ENCODE measurements at regions not wholly inside any gene's neighbourhood (a gene's known extent, or its start where the extent isn't known, plus 50 kb on each side); places are given as distances from the start of the nearest gene placed in this dataset.

GRCh38 chr20:43320536-43320935 lies 130.8 kb upstream of the PTPRT start:
- Histone ChIP-seq H3K36me3 (ENCODE audit: control insufficient read depth, insufficient read depth, low read length) (no peaks in the 10 kb centered on the region), H3K9me3 (ENCODE audit: control insufficient read depth, low read length) (no peaks in the 10 kb centered on the region), H3K4me1 (ENCODE audit: control insufficient read depth, insufficient read depth, low read length, poor library complexity, severe bottlenecking) (no peaks in the 10 kb centered on the region), H3K27ac (ENCODE audit: low read depth, low read length, severe bottlenecking) (no peak overlapping the region), H3K4me3 (ENCODE audit: extremely low read depth, insufficient read depth, low read length, poor library complexity, severe bottlenecking) (no peak overlapping the region)
- 88 to 100% methylated on average over 2 of the region's 3 CpGs for WGBS, 2 experiments (ENCODE audit: insufficient coverage in 2 of 2)

- H3K4me1 ChIP-seq (ENCODE audit: control insufficient read depth, insufficient read depth, low read length, poor library complexity, severe bottlenecking) = no peaks in the 10 kb centered on the region
- no peaks in the 10 kb centered on the region for H3K9me3 ChIP-seq (ENCODE audit: control insufficient read depth, low read length)
- no peak overlapping the region for H3K4me3 ChIP-seq (ENCODE audit: extremely low read depth, insufficient read depth, low read length, poor library complexity, severe bottlenecking)
- H3K36me3 ChIP-seq (ENCODE audit: control insufficient read depth, insufficient read depth, low read length) = no peaks in the 10 kb centered on the region
- H3K27ac ChIP-seq (ENCODE audit: low read depth, low read length, severe bottlenecking) = no peak overlapping the region
- 64 to 81% methylated on average over 2 to 4 of the region's 5 CpGs for WGBS, 2 experiments (ENCODE audit: insufficient coverage in 2 of 2)
These were observed 129.1 kb upstream of the PTPRT start for GRCh38 chr20:43318755-43319297.

- Histone ChIP-seq H3K36me3 (ENCODE audit: control insufficient read depth, insufficient read depth, low read length) (no peaks in the 10 kb centered on the region), H3K27ac (ENCODE audit: low read depth, low read length, severe bottlenecking) (no peak overlapping the region), H3K4me1 (ENCODE audit: control insufficient read depth, insufficient read depth, low read length, poor library complexity, severe bottlenecking) (no peaks in the 10 kb centered on the region), H3K4me3 (ENCODE audit: extremely low read depth, insufficient read depth, low read length, poor library complexity, severe bottlenecking) (no peak overlapping the region), H3K9me3 (ENCODE audit: control insufficient read depth, low read length) (no peaks in the 10 kb centered on the region)
- WGBS, 2 experiments (ENCODE audit: insufficient coverage in 2 of 2) = 90% methylated on average over 2 of the region's 3 CpGs
These were observed 126.6 kb upstream of the PTPRT start for GRCh38 chr20:43316271-43316670.

- no peaks in the 10 kb centered on the region for H3K9me3 ChIP-seq (ENCODE audit: control insufficient read depth, low read length)
- no peaks in the 10 kb centered on the region for H3K36me3 ChIP-seq (ENCODE audit: control insufficient read depth, insufficient read depth, low read length)
- no peaks in the 10 kb centered on the region for H3K4me1 ChIP-seq (ENCODE audit: control insufficient read depth, insufficient read depth, low read length, poor library complexity, severe bottlenecking)
- H3K27ac ChIP-seq (ENCODE audit: low read depth, low read length, severe bottlenecking) = no peak overlapping the region
- H3K4me3 ChIP-seq (ENCODE audit: extremely low read depth, insufficient read depth, low read length, poor library complexity, severe bottlenecking) = no peak overlapping the region
These were observed 119.6 kb upstream of the PTPRT start for GRCh38 chr20:43309266-43309665.

GRCh38 chr20:43306837-43307236 lies 117.1 kb upstream of the PTPRT start:
- WGBS, 2 experiments (ENCODE audit: insufficient coverage in 2 of 2) = 81 to 100% methylated on average over 1 to 3 of the region's 4 CpGs
- H3K27ac ChIP-seq (ENCODE audit: low read depth, low read length, severe bottlenecking) = no peak overlapping the region
- H3K4me1 ChIP-seq (ENCODE audit: control insufficient read depth, insufficient read depth, low read length, poor library complexity, severe bottlenecking) = no peaks in the 10 kb centered on the region
- no peaks in the 10 kb centered on the region for H3K36me3 ChIP-seq (ENCODE audit: control insufficient read depth, insufficient read depth, low read length)
- no peak overlapping the region for H3K4me3 ChIP-seq (ENCODE audit: extremely low read depth, insufficient read depth, low read length, poor library complexity, severe bottlenecking)
- H3K9me3 ChIP-seq (ENCODE audit: control insufficient read depth, low read length) = no peaks in the 10 kb centered on the region

GRCh38 chr20:43305749-43306148 lies 116.0 kb upstream of the PTPRT start:
- H3K36me3 ChIP-seq (ENCODE audit: control insufficient read depth, insufficient read depth, low read length) = no peaks in the 10 kb centered on the region
- H3K27ac ChIP-seq (ENCODE audit: low read depth, low read length, severe bottlenecking) = no peak overlapping the region
- no peaks in the 10 kb centered on the region for H3K4me1 ChIP-seq (ENCODE audit: control insufficient read depth, insufficient read depth, low read length, poor library complexity, severe bottlenecking)
- H3K9me3 ChIP-seq (ENCODE audit: control insufficient read depth, low read length) = no peaks in the 10 kb centered on the region
- H3K4me3 ChIP-seq (ENCODE audit: extremely low read depth, insufficient read depth, low read length, poor library complexity, severe bottlenecking) = no peak overlapping the region

GRCh38 chr20:43304598-43304997 lies 114.9 kb upstream of the PTPRT start:
- H3K27ac ChIP-seq (ENCODE audit: low read depth, low read length, severe bottlenecking) = no peak overlapping the region
- H3K4me3 ChIP-seq (ENCODE audit: extremely low read depth, insufficient read depth, low read length, poor library complexity, severe bottlenecking) = no peak overlapping the region
- H3K4me1 ChIP-seq (ENCODE audit: control insufficient read depth, insufficient read depth, low read length, poor library complexity, severe bottlenecking) = no peaks in the 10 kb centered on the region
- no CpG with 5 or more reads among the region's 1 CpG for WGBS, 2 experiments (ENCODE audit: insufficient coverage in 2 of 2)
- H3K36me3 ChIP-seq (ENCODE audit: control insufficient read depth, insufficient read depth, low read length) = no peaks in the 10 kb centered on the region
- no peaks in the 10 kb centered on the region for H3K9me3 ChIP-seq (ENCODE audit: control insufficient read depth, low read length)

- Histone ChIP-seq H3K27ac (ENCODE audit: low read depth, low read length, severe bottlenecking) (no peak overlapping the region), H3K36me3 (ENCODE audit: control insufficient read depth, insufficient read depth, low read length) (no peaks in the 10 kb centered on the region), H3K4me3 (ENCODE audit: extremely low read depth, insufficient read depth, low read length, poor library complexity, severe bottlenecking) (no peak overlapping the region), H3K9me3 (ENCODE audit: control insufficient read depth, low read length) (no peaks in the 10 kb centered on the region), H3K4me1 (ENCODE audit: control insufficient read depth, insufficient read depth, low read length, poor library complexity, severe bottlenecking) (no peaks in the 10 kb centered on the region)
- WGBS, 2 experiments (ENCODE audit: insufficient coverage in 2 of 2) = 89 to 96% methylated on average over 4 of the region's 4 CpGs
These were observed 113.2 kb upstream of the PTPRT start for GRCh38 chr20:43302936-43303335.

- H3K9me3 ChIP-seq (ENCODE audit: control insufficient read depth, low read length) = no peaks in the 10 kb centered on the region
- no peak overlapping the region for H3K27ac ChIP-seq (ENCODE audit: low read depth, low read length, severe bottlenecking)
- no peaks in the 10 kb centered on the region for H3K36me3 ChIP-seq (ENCODE audit: control insufficient read depth, insufficient read depth, low read length)
- H3K4me1 ChIP-seq (ENCODE audit: control insufficient read depth, insufficient read depth, low read length, poor library complexity, severe bottlenecking) = no peaks in the 10 kb centered on the region
- H3K4me3 ChIP-seq (ENCODE audit: extremely low read depth, insufficient read depth, low read length, poor library complexity, severe bottlenecking) = no peak overlapping the region
- 73 to 88% methylated on average over 1 to 2 of the region's 2 CpGs for WGBS, 2 experiments (ENCODE audit: insufficient coverage in 2 of 2)
These were observed 111.2 kb upstream of the PTPRT start for GRCh38 chr20:43300901-43301300.

- Histone ChIP-seq H3K4me3 (ENCODE audit: extremely low read depth, insufficient read depth, low read length, poor library complexity, severe bottlenecking) (no peak overlapping the region), H3K36me3 (ENCODE audit: control insufficient read depth, insufficient read depth, low read length) (no peaks in the 10 kb centered on the region), H3K4me1 (ENCODE audit: control insufficient read depth, insufficient read depth, low read length, poor library complexity, severe bottlenecking) (no peaks in the 10 kb centered on the region), H3K9me3 (ENCODE audit: control insufficient read depth, low read length) (no peaks in the 10 kb centered on the region), H3K27ac (ENCODE audit: low read depth, low read length, severe bottlenecking) (no peak overlapping the region)
- WGBS, 2 experiments (ENCODE audit: insufficient coverage in 2 of 2) = 84 to 90% methylated on average over 6 of the region's 8 CpGs
These were observed 106.1 kb upstream of the PTPRT start for GRCh38 chr20:43295781-43296180.

- H3K9me3 ChIP-seq (ENCODE audit: control insufficient read depth, low read length) = no peaks in the 10 kb centered on the region
- H3K36me3 ChIP-seq (ENCODE audit: control insufficient read depth, insufficient read depth, low read length) = no peaks in the 10 kb centered on the region
- WGBS, 2 experiments (ENCODE audit: insufficient coverage in 2 of 2) = 88 to 100% methylated on average over 5 to 8 of the region's 9 CpGs
- H3K4me3 ChIP-seq (ENCODE audit: extremely low read depth, insufficient read depth, low read length, poor library complexity, severe bottlenecking) = no peak overlapping the region
- no peaks in the 10 kb centered on the region for H3K4me1 ChIP-seq (ENCODE audit: control insufficient read depth, insufficient read depth, low read length, poor library complexity, severe bottlenecking)
- H3K27ac ChIP-seq (ENCODE audit: low read depth, low read length, severe bottlenecking) = no peak overlapping the region
These were observed 105.6 kb upstream of the PTPRT start for GRCh38 chr20:43295263-43295662.

- Histone ChIP-seq H3K27ac (ENCODE audit: low read depth, low read length, severe bottlenecking) (no peak overlapping the region), H3K4me1 (ENCODE audit: control insufficient read depth, insufficient read depth, low read length, poor library complexity, severe bottlenecking) (no peaks in the 10 kb centered on the region), H3K4me3 (ENCODE audit: extremely low read depth, insufficient read depth, low read length, poor library complexity, severe bottlenecking) (no peak overlapping the region), H3K36me3 (ENCODE audit: control insufficient read depth, insufficient read depth, low read length) (no peaks in the 10 kb centered on the region), H3K9me3 (ENCODE audit: control insufficient read depth, low read length) (no peaks in the 10 kb centered on the region)
- 83% methylated on average over 2 of the region's 4 CpGs for WGBS, 2 experiments (ENCODE audit: insufficient coverage in 2 of 2)
These were observed 104.3 kb upstream of the PTPRT start for GRCh38 chr20:43294031-43294430.

Data from mesodermal cell (in vitro differentiated cells).